WTC11 (cell line): ENCODE measurements at regions not wholly inside any gene's neighbourhood (a gene's known extent, or its start where the extent isn't known, plus 50 kb on each side); places are given as distances from the start of the nearest gene placed in this dataset.

Experiments used
- ATAC-seq: fragments of 200-7000 bp; cut with Tn5 transposase; 2 replicates; pipeline ENCODE4 v1.10.0; 2021; ENCODE audit warnings: mild to moderate bottlenecking, moderate library complexity
- CTCF ChIA-PET: fragments of 300-600 bp; sonication (Branson Sonifier 250); formaldehyde crosslinking; loops from one replicate; lab custom pipeline; 2021; ENCODE audit warnings: antibody characterized with exemption; lab: Charles Lee
- POLR2A ChIA-PET: fragments of 350-600 bp; sonication (Branson Sonifier 250); formaldehyde crosslinking; loops from one replicate; lab custom pipeline; 2021; ENCODE audit warnings: antibody characterized with exemption; lab: Charles Lee
- DNase-seq: peaks from one replicate; pipeline ENCODE4 v3.0.0; 2021; ENCODE audit warnings: low spot score
- H3K27ac Mint-ChIP-seq: 2 replicates; pipeline ENCODE4 v1.8.0; 2021; ENCODE audit warnings: mixed read lengths
- H3K27me3 Mint-ChIP-seq: 2 replicates; pipeline ENCODE4 v1.8.0; 2021; ENCODE audit warnings: low read depth, mild to moderate bottlenecking, moderate library complexity, mixed read lengths
- H3K36me3 Mint-ChIP-seq: 2 replicates; pipeline ENCODE4 v1.8.0; 2021; ENCODE audit warnings: mixed read lengths
- H3K4me1 Mint-ChIP-seq: 2 replicates; pipeline ENCODE4 v1.8.0; 2022; ENCODE audit warnings: mixed read lengths
- H3K4me3 Mint-ChIP-seq: 2 replicates; pipeline ENCODE4 v1.8.0; 2021; ENCODE audit warnings: mild to moderate bottlenecking, moderate library complexity, mixed read lengths
- H3K9me3 Mint-ChIP-seq: 2 replicates; pipeline ENCODE4 v1.8.0; 2021; ENCODE audit warnings: mixed read lengths
- ATF6 ChIP-seq: sonication (generic); formaldehyde crosslinking; IDR thresholded peaks from 2 replicates; pipeline ENCODE4 v1.8.1; 2023; ENCODE audit warnings: mild to moderate bottlenecking, missing genetic modification reagents
- CBFB ChIP-seq: sonication (generic); formaldehyde crosslinking; IDR thresholded peaks from 2 replicates; pipeline ENCODE4 v1.8.1; 2022; ENCODE audit warnings: mild to moderate bottlenecking, low read depth, missing genetic modification reagents
- CREM ChIP-seq: sonication (generic); formaldehyde crosslinking; IDR thresholded peaks from 2 replicates; pipeline ENCODE4 v1.8.1; 2022; ENCODE audit warnings: mild to moderate bottlenecking, missing genetic modification reagents, moderate library complexity
- ERG ChIP-seq: fragments of 250-450 bp; sonication (Bioruptor Pico); IDR thresholded peaks from 2 replicates; pipeline ENCODE4 v1.8.0; 2021; ENCODE audit warnings: mild to moderate bottlenecking
- ETV6 ChIP-seq: sonication (generic); formaldehyde crosslinking; IDR thresholded peaks from 2 replicates; pipeline ENCODE4 v1.8.1; 2022; ENCODE audit warnings: mild to moderate bottlenecking, missing genetic modification reagents
- FOXP1 ChIP-seq: sonication (generic); formaldehyde crosslinking; IDR thresholded peaks from 2 replicates; pipeline ENCODE4 v1.8.0; 2022; ENCODE audit warnings: missing genetic modification reagents, mild to moderate bottlenecking, moderate library complexity, borderline replicate concordance
- GABPB1 ChIP-seq: sonication (generic); formaldehyde crosslinking; IDR thresholded peaks from 2 replicates; pipeline ENCODE4 v1.8.1; 2023; ENCODE audit warnings: mild to moderate bottlenecking, missing genetic modification reagents
- GTF2I ChIP-seq: fragments of 250-450 bp; sonication (Bioruptor Pico); conservative IDR thresholded peaks from 2 replicates; pipeline ENCODE4 v1.4.0; 2021; ENCODE audit warnings: mild to moderate bottlenecking
- NFATC4 ChIP-seq: fragments of 250-450 bp; sonication (Bioruptor Pico); IDR thresholded peaks from 2 replicates; pipeline ENCODE4 v1.9.0; 2021; ENCODE audit warnings: mild to moderate bottlenecking
- NR2C2 ChIP-seq: sonication (generic); formaldehyde crosslinking; IDR thresholded peaks from 2 replicates; pipeline ENCODE4 v1.8.0; 2022; ENCODE audit warnings: mild to moderate bottlenecking, missing genetic modification reagents
- PREB ChIP-seq: sonication (generic); formaldehyde crosslinking; IDR thresholded peaks from 2 replicates; pipeline ENCODE4 v1.8.1; 2022; ENCODE audit warnings: mild to moderate bottlenecking, missing genetic modification reagents, moderate library complexity, borderline replicate concordance
- SMAD4 ChIP-seq: sonication (generic); formaldehyde crosslinking; IDR thresholded peaks from 2 replicates; pipeline ENCODE4 v1.8.0; 2022; ENCODE audit warnings: mild to moderate bottlenecking, missing genetic modification reagents
- TP53 ChIP-seq: sonication (generic); formaldehyde crosslinking; IDR thresholded peaks from 2 replicates; pipeline ENCODE4 v1.8.1; 2023; ENCODE audit warnings: mild to moderate bottlenecking, missing genetic modification reagents
- USF2 ChIP-seq: sonication (generic); formaldehyde crosslinking; IDR thresholded peaks from 2 replicates; pipeline ENCODE4 v1.8.1; 2023; ENCODE audit warnings: mild to moderate bottlenecking, missing genetic modification reagents, moderate library complexity
- ZNF219 ChIP-seq: sonication (generic); formaldehyde crosslinking; IDR thresholded peaks from 2 replicates; pipeline ENCODE4 v1.8.0; 2023; ENCODE audit warnings: missing genetic modification reagents, mild to moderate bottlenecking, borderline replicate concordance
- ZNF232 ChIP-seq: sonication (generic); formaldehyde crosslinking; IDR thresholded peaks from 2 replicates; pipeline ENCODE4 v1.8.0; 2022; ENCODE audit warnings: mild to moderate bottlenecking, missing genetic modification reagents
- ZNF425 ChIP-seq: fragments of 250-450 bp; sonication (Bioruptor Pico); conservative IDR thresholded peaks from 2 replicates; pipeline ENCODE4 v1.9.0; 2021; ENCODE audit warnings: mild to moderate bottlenecking
- ZNF671 ChIP-seq: fragments of 250-450 bp; sonication (Bioruptor Pico); IDR thresholded peaks from 2 replicates; pipeline ENCODE4 v1.8.0; 2021; ENCODE audit warnings: mild to moderate bottlenecking
- TF ChIP-seq, protein P1 (sequence below): sonication (generic); formaldehyde crosslinking; IDR thresholded peaks from 2 replicates; pipeline ENCODE4 v1.8.1; 2023; ENCODE audit warnings: mild to moderate bottlenecking, missing genetic modification reagents
- TF ChIP-seq, protein P2 (sequence below): sonication (generic); formaldehyde crosslinking; IDR thresholded peaks from 2 replicates; pipeline ENCODE4 v1.8.0; 2023; ENCODE audit warnings: missing genetic modification reagents, mild to moderate bottlenecking, borderline replicate concordance

DNA sequence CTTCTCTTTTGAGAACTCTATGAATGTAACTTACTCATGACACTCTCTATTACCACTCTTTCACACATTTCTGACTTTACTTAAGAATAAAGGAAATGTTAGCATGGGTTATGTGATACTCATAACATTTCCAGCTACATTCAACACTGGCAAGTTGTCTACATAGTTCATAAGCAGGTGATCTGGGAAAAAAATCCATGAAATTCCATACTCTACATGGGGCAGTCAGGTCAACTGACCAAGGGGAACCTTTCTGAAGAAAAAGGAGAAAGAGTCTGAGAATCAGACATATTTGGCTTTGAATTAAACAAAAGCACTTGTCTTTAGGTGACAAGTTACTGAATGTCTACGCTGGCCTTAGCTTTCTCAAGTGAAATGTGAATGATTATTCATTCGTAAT, 329.1 kb upstream of the ROBO1 start:
- Mint-ChIP-seq H3K27me3 (no peaks in the 10 kb centered on the region), H3K4me3 (no peak overlapping the region), H3K36me3 (no peaks in the 10 kb centered on the region), H3K4me1 (peaks cover 3% of the 10 kb centered on the region; the same call in 1 of the 2 replicates), H3K27ac (no peak overlapping the region), H3K9me3 (no peaks in the 10 kb centered on the region)
- ChIA-PET CTCF (no interaction called here), POLR2A (interaction anchor here (0.5 kb wide), 1 partner anchor 202 kb away, joined by 3 read pairs; no protein-coding TSS in a partner anchor)
- DNase-seq, result no peak
- TF ChIP-seq GABPB1 (CRISPR knock-in tag) (no peak), CREM (no peak), ZNF425 (no peak), ERG (no peak), ATF6 (CRISPR knock-in tag) (no peak)
- TF ChIP-seq, protein P1, sequence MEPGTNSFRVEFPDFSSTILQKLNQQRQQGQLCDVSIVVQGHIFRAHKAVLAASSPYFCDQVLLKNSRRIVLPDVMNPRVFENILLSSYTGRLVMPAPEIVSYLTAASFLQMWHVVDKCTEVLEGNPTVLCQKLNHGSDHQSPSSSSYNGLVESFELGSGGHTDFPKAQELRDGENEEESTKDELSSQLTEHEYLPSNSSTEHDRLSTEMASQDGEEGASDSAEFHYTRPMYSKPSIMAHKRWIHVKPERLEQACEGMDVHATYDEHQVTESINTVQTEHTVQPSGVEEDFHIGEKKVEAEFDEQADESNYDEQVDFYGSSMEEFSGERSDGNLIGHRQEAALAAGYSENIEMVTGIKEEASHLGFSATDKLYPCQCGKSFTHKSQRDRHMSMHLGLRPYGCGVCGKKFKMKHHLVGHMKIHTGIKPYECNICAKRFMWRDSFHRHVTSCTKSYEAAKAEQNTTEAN (CRISPR knock-in tag), result no peak
- no peak for ATAC-seq

DNA sequence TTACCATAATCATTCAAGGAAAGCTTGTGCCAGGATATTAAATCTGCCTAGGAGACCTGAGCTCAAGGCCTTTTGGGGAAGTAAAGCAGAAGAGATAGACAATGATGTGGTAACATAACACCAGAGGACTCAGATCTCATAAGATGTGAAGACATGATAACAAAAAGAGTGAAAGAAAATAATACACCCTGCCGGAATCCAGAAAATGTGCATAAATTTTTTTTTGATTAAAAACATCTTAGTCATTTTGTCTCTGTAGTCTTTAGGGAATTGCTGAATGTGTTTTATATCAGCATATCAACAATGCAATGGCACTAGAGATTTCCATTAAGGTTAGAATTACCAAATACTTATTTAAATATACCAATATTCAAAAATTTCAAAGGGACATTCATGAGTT, 326.8 kb upstream of the ROBO1 start:
- no peak for DNase-seq
- CTCF ChIA-PET, result no interaction called here
- TF ChIP-seq ZNF671 (CRISPR knock-in tag) (no peak), GTF2I (CRISPR knock-in tag) (no peak), ZNF219 (CRISPR knock-in tag) (no peak), NFATC4 (CRISPR knock-in tag) (no peak), TP53 (no peak), SMAD4 (CRISPR knock-in tag) (no peak), USF2 (no peak), ETV6 (CRISPR knock-in tag) (no peak), PREB (CRISPR knock-in tag) (no peak), FOXP1 (CRISPR knock-in tag) (no peak), CBFB (no peak), CREM (no peak), NR2C2 (CRISPR knock-in tag) (no peak), ZNF232 (CRISPR knock-in tag) (no peak)
- TF ChIP-seq, protein P2, sequence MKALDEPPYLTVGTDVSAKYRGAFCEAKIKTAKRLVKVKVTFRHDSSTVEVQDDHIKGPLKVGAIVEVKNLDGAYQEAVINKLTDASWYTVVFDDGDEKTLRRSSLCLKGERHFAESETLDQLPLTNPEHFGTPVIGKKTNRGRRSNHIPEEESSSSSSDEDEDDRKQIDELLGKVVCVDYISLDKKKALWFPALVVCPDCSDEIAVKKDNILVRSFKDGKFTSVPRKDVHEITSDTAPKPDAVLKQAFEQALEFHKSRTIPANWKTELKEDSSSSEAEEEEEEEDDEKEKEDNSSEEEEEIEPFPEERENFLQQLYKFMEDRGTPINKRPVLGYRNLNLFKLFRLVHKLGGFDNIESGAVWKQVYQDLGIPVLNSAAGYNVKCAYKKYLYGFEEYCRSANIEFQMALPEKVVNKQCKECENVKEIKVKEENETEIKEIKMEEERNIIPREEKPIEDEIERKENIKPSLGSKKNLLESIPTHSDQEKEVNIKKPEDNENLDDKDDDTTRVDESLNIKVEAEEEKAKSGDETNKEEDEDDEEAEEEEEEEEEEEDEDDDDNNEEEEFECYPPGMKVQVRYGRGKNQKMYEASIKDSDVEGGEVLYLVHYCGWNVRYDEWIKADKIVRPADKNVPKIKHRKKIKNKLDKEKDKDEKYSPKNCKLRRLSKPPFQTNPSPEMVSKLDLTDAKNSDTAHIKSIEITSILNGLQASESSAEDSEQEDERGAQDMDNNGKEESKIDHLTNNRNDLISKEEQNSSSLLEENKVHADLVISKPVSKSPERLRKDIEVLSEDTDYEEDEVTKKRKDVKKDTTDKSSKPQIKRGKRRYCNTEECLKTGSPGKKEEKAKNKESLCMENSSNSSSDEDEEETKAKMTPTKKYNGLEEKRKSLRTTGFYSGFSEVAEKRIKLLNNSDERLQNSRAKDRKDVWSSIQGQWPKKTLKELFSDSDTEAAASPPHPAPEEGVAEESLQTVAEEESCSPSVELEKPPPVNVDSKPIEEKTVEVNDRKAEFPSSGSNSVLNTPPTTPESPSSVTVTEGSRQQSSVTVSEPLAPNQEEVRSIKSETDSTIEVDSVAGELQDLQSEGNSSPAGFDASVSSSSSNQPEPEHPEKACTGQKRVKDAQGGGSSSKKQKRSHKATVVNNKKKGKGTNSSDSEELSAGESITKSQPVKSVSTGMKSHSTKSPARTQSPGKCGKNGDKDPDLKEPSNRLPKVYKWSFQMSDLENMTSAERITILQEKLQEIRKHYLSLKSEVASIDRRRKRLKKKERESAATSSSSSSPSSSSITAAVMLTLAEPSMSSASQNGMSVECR (CRISPR knock-in tag), result no peak
- Mint-ChIP-seq H3K9me3 (no peaks in the 10 kb centered on the region), H3K27ac (no peak overlapping the region), H3K27me3 (no peaks in the 10 kb centered on the region), H3K4me1 (peaks cover 3% of the 10 kb centered on the region; the same call in 1 of the 2 replicates), H3K4me3 (no peak overlapping the region), H3K36me3 (no peaks in the 10 kb centered on the region)
- POLR2A ChIA-PET, result no interaction called here
- ATAC-seq, result no peak
